Right lung (tissue), 2 donors: ENCODE measurements at regions not wholly inside any gene's neighbourhood (a gene's known extent, or its start where the extent isn't known, plus 50 kb on each side); places are given as distances from the start of the nearest gene placed in this dataset.

Experiments
- DNase-seq, 2 donors: peaks; one replicate each; pipeline ENCODE4 v3.0.0-alpha.2; 2013

DNA sequence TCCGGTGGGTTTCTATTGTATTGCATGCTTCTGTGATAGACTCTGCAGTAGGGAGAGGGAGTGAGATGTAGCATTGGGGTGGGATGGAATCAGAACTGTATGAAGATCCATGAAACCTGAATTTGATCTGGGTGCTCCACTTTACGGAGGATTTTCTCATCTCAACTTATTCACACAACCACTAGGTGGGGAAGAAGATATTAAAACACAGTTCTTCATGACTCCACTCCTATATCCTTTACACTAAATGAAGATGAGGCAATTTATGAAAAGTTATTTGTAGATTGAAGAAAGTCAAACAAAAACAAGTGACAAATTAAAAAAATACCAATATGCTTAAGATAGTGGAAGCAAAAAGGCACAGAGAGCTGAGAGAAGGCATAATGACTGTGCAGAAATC, 92.6 kb upstream of the PDGFD start:
- DNase-seq, result no peak

DNA sequence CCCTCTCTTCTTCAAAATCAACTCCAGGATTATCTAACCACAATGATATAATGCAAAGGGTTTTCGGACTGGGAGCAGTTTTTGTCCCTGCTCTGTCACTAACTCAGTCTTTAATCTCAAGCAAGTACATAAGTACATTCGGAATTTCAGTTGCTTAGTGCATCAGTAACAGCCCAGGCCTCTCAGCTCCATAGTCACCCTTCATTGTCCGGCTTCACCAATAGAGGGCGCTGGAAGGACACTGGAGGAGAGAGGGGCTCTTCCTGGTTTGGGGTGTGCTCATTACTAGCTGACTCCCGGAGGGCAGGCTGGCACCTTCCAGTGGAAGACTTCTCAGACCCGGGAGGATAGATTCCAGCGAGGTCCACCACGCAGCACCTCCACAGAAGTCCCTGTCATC, 90.4 kb upstream of the PDGFD start:
- no peak for DNase-seq

DNA sequence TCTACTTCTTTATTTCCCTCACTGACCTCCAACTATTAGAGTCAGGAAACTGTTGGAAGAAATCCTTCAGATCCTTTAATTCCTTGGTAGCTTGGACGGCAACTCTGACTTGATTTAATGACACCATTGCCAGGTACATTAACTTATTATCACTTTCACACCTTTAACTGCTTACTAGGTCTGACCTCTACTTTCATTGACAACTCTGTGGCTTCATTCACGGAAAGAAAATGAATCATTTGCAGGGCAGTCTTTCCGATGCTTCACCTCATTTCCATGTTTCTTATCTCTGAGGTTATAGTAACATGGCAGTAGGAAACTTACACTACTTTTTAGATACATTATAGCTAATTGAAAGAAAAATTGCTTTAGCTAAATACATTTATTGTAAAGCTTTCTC, 82.6 kb upstream of the PDGFD start:
- no peak for DNase-seq

GRCh38 chr11:104238916-104239315, 75.0 kb upstream of the PDGFD start:
- no peak for DNase-seq

- DNase-seq, result no peak
Measured at GRCh38 chr11:104225047-104225446, 61.1 kb upstream of the PDGFD start.

GRCh38 chr11:104222464-104222863, 58.5 kb upstream of the PDGFD start:
- no peak for DNase-seq

DNA sequence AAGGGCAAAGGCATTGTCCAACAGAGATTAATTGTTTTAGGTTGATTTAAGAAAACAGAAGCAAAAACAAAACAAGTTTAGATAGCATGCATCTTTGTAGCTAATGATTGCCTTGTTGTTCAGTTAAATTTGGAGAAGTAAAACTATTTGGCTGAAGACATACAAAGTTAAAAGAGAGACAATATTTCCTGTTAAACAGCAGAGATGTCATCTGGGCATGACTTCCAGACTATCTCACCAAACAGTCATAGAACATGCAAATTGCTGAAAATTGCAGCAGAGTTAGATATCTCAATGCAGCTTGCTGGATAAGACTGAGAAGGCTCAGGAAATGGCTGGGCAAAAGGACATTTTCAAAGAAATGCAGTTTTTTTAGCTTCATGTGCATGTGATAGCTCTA, 57.5 kb upstream of the PDGFD start:
- no peak for DNase-seq

- DNase-seq, result no peak
Measured at GRCh38 chr11:104219096-104219495, 55.1 kb upstream of the PDGFD start.

DNA sequence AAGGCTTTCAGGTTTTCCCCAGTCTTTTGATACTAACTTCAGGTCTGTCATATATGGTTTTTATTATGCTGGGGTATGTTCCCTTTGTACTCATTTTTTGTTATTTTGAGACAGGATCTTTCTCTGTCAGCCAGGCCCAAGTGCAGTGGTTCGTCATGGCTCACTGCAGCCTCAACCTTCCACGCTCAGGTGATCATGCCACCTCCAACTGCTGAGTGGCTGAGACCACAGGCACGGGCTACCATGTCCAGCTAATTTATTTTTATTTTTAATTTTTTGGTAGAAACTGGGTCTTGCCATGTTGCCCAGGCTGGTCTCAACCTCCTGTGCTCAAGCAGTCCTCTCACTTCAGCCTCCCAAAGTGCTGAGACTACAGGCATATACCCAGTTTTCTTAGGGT, 50.6 kb upstream of the PDGFD start:
- DNase-seq, result no peak
